GM10248 (cell line): ENCODE measurements at regions not wholly inside any gene's neighbourhood (a gene's known extent, or its start where the extent isn't known, plus 50 kb on each side); places are given as distances from the start of the nearest gene placed in this dataset.
A peak's percentile ranks its signal among the peaks of the same experiment; 100 is the strongest.

Source experiments
- CTCF ChIA-PET: fragments of 300-600 bp; sonication (Branson Sonifier 250); formaldehyde crosslinking; extraction: SDS; loops from one replicate; lab custom pipeline; 2021; ENCODE audit warnings: antibody characterized with exemption; lab: Yijun Ruan, JAX
- POLR2A ChIA-PET: fragments of 350-650 bp; sonication (Branson Sonifier 250); formaldehyde crosslinking; extraction: SDS; loops from one replicate; lab custom pipeline; 2020; ENCODE audit warnings: antibody characterized with exemption; lab: Yijun Ruan, JAX
- DNase-seq: peaks from one replicate; pipeline ENCODE4 v3.0.0; 2012; ENCODE audit errors: extremely low spot score
- TF ChIP-seq, protein P1 (sequence below): IDR thresholded peaks from 2 replicates; pipeline ENCODE4 v1.5.1; 2012; ENCODE audit warnings: mild to moderate bottlenecking, low read depth; ENCODE audit errors: extremely low read depth, missing control alignments, control extremely low read depth

DNA sequence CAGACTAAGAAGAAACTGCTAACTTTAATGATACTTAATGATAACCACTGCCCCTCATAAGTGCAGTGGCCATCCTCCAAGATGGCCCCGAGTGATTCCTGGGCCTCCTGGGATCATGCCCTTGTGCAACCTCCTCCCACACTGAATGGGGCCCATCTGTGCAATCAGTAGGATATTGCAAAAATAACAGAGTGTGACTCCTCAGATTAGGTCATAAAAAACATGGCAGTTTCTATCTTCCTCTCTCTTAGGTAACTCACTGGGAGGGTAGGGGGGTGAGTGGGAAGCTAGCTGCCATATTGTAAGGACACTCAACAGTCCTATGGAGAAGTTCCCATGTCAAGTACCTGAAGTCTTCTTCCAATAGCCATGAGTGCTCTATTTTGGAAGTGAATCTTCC lies 173.0 kb downstream of the SHQ1 start:
- POLR2A ChIA-PET = no interaction called here
- CTCF ChIA-PET = interaction anchor here (3.3 kb wide), 1 partner anchor 9 kb away, joined by 19 read pairs; no protein-coding TSS in a partner anchor
- TF ChIP-seq, protein P1, sequence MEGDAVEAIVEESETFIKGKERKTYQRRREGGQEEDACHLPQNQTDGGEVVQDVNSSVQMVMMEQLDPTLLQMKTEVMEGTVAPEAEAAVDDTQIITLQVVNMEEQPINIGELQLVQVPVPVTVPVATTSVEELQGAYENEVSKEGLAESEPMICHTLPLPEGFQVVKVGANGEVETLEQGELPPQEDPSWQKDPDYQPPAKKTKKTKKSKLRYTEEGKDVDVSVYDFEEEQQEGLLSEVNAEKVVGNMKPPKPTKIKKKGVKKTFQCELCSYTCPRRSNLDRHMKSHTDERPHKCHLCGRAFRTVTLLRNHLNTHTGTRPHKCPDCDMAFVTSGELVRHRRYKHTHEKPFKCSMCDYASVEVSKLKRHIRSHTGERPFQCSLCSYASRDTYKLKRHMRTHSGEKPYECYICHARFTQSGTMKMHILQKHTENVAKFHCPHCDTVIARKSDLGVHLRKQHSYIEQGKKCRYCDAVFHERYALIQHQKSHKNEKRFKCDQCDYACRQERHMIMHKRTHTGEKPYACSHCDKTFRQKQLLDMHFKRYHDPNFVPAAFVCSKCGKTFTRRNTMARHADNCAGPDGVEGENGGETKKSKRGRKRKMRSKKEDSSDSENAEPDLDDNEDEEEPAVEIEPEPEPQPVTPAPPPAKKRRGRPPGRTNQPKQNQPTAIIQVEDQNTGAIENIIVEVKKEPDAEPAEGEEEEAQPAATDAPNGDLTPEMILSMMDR = no peak
- DNase-seq = no peak

DNA sequence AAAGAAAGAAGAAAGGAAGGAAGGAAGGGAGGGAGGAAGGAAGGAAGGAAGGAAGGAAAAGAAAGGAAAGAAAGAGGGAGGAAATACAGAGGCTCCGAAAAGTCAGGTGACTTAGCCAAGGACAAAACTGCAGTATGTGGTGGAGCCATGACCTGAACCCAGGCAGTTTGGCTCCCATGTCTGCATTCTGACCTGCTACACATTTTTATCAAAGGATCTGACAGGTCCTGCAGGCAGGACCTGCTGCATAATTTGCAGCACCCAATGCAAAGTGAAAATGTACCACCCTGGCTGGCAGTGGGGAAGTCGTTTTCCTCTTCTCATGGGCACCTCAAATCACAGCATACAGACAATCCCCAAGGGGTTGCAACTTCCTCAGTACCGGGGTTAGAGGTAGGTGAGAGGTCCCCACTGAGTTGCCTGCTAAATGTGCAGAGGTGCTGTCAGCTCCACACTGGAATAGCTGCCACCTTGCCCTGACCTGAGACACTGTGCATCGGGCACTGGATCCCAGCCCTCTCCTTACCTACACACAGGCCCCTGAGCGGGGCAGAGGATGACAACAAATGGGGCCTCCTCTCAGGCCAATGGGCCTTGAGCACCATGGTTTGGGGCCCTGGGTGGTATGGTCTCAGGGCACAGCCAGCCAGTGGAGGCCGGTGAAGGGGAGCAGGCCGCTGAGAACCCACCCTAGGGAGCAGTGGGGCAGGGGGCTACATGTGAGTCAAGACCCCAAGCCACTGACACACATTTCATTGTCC lies 175.1 kb downstream of the SHQ1 start:
- DNase-seq = peak; percentile 43
- TF ChIP-seq, protein P1 = no peak
- CTCF ChIA-PET = interaction anchor here (1.2 to 1.5 kb wide), 2 partner anchors 15 to 145 kb away, joined by 3 to 4 read pairs; no protein-coding TSS in a partner anchor
- POLR2A ChIA-PET = no interaction called here

DNA sequence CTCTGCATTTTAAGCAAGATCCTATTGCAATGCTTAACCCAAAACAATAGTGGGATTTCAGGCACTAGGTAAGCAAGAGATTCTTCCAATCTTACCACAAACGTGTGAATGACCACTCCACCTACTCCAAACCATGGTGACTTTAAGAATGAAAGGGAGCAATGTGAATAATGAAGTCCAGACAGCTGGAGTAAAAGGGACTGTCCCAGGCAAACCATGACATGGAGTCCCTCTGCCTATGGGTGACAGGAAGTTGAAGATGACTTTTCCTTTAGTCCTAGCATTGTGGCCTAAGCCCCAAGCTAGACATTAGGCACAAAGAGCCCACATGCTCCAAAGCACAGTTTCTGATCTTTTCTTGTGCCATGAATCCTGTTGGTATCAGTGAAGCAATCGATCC lies 179.0 kb downstream of the SHQ1 start:
- no peak for DNase-seq
- ChIA-PET POLR2A (no interaction called here), CTCF (interaction anchor here (1.7 kb wide), 1 partner anchor 23 kb away, joined by 4 read pairs; no protein-coding TSS in a partner anchor)
- TF ChIP-seq, protein P1 = no peak

DNA sequence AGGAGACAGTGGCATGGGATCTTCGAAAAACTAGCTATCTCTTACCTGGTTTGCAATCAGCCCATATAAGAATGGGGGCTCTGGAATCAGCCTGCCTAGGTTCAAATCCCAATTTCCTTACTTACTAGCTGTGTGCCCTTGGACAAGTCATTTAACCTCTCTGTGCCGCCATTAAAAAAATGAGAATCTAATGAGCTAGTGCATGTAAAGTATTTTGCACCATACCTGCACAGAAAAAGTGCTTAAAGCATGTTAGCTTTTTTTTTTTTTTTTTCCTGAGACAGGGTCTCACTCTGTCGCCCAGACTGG lies 181.8 kb downstream of the SHQ1 start:
- TF ChIP-seq, protein P1 = no peak
- DNase-seq = no peak
- ChIA-PET POLR2A (no interaction called here), CTCF (interaction anchor here (0.7 to 4.6 kb wide), 65 partner anchors 9 to 936 kb away, joined by 3 to 101 read pairs (median 5); partner anchors contain the start of gene SHQ1)

DNA sequence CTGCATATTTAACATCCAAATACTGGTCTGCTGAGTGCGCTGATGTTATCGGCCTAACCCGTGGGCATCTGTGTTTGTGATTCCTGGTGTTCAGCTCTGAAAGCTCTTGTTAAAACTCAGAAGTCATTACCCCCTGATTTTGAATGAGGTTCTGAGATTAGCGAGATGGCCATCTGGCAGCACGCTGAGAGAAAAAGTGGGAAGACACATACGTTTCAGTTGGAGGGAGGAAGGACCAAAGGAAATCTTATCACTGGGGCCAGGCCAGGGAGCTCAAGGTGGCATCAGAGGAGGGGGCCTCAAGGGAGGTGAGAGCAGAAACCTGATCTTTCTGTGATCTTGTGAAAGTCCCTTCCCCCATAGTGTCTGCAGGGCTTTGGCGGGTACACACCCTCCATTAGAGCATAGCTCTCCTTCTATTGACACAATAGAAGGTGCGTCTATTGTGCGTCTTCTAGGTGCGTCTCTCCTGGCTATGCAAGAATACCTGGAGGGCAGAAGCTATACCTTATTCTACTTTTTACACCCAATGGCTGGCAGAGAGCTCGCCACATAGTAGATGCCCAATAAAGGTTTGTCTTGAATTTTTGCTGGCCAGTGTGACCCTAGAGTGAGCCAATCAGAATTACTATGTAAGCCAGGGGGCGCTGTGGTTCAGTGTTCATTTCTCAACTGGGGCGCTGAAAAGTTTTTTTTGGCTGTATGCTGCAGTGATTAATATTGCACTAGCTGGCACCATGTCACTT lies 182.4 kb downstream of the SHQ1 start:
- CTCF ChIA-PET = interaction anchor here (0.6 to 4.6 kb wide), 79 partner anchors 9 to 936 kb away, joined by 3 to 101 read pairs (median 5); partner anchors contain the start of gene SHQ1
- TF ChIP-seq, protein P1 = peak; percentile 35
- DNase-seq = peak; percentile 61
- POLR2A ChIA-PET = no interaction called here

DNA sequence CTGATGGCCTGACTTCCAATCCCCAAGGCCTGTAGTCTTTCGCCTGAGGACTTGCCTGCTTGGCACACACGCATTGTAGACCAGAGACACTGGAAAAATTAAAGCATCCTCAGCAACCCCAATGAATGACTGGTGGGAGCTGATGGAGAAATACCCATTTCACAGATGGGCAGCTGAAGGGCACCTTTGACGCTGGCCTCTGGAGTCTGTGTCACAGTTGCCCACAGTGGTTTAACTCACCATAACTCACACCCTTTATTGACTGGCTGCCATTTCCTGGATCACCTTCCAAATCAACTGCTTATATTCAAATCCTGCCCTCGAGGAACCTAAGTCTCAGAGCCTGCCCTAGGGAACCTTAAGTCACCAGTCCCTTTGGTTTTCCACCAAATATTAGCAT lies 183.1 kb downstream of the SHQ1 start:
- ChIA-PET CTCF (interaction anchor here (0.7 to 4.6 kb wide), 50 partner anchors 8 to 789 kb away, joined by 3 to 101 read pairs (median 6); no protein-coding TSS in a partner anchor), POLR2A (no interaction called here)
- no peak for DNase-seq
- TF ChIP-seq, protein P1 = no peak
